DMS114 treated with DMSO at 0.1 percent for 48 hours (cell line): ENCODE measurements at regions not wholly inside any gene's neighbourhood (a gene's known extent, or its start where the extent isn't known, plus 50 kb on each side); places are given as distances from the start of the nearest gene placed in this dataset.

Experiments used
- DNase-seq: peaks from one replicate; lab custom pipeline; 2025; ENCODE audit not compliant: unreplicated experiment; lab: John Stamatoyannopoulos, UW

DNA sequence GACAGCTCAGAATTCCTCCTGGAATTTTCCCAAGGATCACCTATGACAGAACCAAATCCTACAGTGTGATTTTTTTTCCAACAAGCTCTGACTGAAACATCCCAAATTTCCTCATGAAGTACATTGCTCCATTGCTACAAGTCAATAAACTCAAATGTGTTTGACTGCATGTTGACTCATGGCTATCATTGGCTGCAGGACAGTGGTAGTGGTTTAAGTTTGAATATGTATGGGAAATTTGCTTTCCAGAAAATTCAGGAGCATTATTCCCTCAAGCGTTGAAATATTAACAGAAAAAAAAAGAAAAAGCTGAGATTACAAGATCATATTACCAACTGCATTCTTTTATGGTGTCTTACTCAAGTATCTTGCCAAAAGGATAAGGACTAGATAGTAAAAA is 402.8 kb upstream of the DSEL start:
- no peak for DNase-seq

DNA sequence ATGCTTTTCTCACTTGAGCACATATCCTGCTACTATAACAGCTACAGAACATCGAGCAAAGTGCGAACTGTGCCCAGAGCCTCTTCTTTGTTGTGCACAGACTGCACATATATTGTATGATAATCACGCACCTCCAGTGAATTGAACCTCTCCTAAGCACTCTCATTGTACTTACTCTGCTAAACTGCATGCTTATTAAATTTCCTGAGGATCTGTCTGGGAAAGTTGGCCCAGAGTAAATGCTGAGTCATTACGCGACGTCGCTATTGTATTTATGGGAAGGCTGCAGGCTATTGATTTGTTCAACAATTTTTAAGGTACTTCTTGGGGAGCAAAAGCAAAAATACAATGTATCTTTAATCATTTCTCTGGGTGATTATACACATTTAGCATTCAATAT is 399.6 kb upstream of the DSEL start:
- DNase-seq: no peak

DNA sequence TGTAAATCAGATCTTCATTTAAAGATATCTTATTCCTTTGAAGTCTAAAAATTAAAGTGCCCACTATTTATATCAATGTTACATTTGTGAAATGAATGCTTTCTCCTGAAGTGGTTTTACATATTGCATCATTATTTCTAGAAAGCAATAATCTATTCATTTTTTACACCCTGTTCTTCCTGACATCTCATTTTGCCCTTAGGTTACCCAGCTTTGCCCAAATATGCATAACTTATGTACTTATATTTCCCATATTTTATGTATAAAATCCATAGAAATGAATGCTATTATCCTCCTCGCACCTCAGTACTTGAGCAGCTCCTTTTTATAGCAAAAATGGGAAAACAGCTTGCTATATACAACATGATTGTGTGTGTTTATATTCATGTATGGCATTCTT is 396.5 kb upstream of the DSEL start:
- DNase-seq: no peak

DNA sequence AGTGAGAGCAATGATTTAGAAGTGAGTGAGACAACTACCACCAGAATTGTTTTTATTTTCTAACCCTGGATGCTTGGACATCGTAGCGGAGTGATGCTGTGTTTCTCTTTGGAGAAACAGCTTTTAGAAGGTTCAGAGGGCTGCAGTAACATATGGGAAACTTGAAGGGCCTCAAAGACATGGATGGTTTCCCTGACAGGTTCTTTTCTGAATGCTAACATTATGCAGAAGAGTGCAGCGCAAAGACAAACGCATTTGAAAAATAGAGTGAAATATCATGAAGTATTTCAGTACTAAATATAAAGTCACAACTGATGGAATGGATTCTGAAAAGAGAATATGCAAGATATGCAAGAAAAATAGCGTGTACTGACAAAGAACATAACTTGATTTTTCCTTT is 385.1 kb upstream of the DSEL start:
- DNase-seq: no peak

DNA sequence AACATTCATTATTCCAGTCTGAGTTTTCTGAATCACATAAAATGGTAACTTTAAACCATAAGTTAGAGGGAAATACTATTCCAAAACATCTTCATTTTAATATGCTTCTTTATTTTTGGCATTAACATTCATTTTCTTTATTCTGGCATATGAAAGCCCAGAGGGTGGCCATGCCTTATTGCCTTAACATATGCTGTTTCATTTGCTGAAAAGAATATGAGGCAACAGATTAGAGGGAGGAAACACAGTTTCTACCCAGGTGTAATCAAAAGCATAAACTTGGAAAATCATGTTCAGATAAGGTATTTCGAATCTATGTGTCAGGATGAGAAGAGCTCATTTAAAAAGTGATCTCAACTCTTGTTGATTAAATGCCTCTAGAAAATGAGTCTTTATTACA is 379.9 kb upstream of the DSEL start:
- no peak for DNase-seq

DNA sequence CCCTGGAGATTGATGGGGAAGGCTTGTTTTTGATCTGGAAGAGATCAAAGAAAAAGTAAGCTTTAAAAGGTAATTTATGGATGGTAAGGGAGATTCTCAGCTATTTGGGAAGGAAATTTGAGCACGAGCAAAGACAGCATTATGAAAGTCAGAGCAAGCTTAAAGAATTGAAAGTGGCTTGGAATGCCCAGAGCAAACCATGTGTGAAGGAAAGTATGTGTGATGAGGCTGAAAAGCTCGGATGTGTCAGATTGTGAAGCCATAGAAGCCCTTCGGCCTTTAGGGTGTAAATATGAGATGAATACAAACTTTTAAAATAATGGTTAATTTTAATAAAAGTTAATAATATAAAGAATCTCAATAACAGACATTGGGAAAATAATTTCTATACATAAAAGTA is 377.4 kb upstream of the DSEL start:
- DNase-seq: no peak

DNA sequence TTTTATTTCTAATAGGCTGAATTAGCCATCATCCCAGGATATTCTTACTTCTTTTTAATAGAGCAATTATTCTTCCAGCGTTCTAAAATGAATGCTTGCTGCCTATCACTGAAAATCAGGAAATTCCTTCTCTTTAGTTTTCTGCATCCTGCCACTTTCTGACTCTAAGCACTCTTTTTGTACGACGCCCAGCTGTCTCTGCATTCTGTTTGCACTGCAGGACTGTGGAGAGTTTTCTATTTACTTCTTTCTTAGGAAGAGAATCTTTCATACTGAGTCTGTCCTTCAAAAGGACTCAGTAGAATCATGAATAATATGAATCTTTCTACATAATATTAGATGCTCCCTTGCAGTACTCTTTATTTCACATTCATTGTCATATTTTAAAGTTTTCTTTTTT is 360.4 kb upstream of the DSEL start:
- DNase-seq: no peak

DNA sequence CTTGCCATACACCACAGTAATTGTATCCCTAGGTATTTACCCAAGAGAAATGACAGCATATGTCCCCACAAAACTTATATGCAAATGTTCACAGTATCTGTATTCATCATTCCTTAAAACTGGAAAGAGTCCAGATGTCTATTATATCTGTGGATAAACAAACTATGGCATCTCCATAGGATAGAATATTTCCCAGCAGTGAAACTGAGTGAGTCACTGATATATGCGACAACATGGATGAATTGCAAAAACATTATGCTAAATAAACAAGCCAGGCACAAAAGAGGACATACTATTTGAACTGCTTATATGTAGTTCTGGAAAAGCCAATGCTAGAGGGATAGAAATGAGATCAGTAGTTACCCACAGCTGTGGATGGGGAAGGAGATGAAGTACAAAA is 359.4 kb upstream of the DSEL start:
- DNase-seq: no peak

DNA sequence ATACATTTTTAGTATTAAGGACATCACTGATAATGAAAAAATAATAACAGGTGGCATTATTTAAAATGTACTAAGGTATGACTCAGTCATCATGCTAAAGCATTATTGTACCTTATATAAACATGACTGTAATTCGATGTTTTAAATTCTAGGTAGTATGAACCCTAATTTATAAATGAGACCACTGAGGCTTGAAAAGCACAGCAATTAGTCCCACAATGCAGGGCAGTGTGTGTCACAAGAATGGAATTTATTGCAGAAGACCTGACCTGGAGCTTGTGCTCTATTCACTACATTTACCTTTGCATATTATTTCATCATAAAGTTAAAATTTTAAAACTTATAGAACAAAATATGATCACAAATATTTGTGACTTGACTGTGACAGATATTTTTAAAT is 358.5 kb upstream of the DSEL start:
- no peak for DNase-seq

DNA sequence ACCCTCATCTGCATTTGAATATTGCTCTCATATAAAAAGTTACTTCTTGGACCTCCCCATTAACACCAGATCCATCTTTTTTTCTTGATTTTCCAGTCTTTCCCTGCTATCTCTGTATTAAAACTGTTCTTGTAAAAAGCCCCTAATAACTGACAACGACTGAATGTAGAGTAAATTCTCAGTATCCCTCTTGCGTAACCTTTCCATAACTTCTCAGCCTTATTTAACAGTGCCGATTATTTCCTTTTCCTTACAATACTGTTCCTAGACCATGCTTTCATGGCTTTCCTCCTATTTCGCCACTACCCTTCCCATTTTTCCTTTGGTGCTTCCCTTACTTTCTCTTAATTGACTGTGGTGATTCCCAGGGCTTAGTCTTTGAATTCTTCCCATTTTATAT is 348.9 kb upstream of the DSEL start:
- DNase-seq: no peak

DNA sequence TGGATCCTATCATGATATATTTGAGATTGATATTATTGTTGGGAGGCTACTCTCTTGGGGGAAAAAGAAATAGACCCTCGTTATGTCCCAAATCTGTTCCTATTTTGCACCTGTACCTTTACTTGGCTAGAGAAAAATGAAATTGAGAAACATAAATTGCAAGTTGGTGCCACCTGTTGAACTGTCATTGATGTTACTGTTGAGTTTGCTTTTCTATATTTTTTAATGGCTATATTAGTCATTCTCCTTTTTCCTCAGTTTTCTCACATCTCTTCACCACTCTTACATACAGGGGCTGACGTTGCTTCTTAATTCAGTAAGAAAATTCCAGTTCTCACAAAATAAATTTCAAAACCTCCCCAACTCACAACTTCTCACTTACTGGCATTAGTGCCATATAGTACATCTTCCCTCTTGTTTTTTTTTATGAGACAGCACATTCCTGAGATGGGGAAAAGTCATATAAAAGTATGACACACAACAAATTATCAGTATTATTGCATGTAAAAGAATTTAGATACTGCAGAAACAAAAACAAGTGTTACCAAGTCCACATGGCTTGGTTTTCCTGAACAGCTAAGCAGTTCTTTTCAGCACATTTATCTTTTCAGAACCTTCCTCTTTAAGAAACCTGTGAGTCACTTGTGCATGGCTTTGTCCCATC is 348.3 kb upstream of the DSEL start:
- DNase-seq: no peak

DNA sequence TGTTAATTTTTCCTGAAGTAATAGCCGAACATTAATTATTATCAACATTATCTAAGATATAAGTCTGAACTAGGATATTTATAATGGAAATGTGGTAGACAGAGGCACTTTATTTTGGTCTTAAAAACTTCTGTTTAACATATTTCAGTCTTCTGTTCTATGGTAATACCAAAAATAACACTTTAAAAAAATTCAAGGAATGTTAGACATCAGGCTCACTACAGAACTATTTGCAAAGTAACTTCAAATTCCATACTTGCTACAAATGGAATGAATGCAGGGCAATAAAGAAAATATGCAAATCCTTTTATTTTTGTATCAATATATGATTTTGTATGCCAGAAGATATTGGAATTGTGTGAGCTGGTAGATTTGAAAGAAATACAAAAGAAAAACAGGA is 345.5 kb upstream of the DSEL start:
- DNase-seq: no peak

DNA sequence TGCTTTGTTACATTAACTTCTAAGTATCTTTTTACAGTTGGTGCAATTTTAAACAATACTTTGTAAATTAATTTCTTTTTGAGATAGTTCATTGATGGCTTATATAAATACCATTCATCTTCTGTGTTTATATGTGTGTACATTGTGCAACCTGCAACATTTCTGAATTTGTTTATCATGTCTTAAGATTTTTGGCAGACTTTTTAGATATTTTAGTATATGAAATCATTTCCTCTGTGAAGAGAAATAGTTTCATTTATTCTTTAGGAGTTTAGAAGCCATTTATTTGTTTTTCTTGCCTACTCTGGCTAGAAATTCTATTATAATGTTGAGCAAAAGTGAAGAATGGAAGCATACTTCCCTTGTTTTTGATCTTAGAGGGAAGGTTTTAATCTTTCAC is 337.8 kb upstream of the DSEL start:
- no peak for DNase-seq

DNA sequence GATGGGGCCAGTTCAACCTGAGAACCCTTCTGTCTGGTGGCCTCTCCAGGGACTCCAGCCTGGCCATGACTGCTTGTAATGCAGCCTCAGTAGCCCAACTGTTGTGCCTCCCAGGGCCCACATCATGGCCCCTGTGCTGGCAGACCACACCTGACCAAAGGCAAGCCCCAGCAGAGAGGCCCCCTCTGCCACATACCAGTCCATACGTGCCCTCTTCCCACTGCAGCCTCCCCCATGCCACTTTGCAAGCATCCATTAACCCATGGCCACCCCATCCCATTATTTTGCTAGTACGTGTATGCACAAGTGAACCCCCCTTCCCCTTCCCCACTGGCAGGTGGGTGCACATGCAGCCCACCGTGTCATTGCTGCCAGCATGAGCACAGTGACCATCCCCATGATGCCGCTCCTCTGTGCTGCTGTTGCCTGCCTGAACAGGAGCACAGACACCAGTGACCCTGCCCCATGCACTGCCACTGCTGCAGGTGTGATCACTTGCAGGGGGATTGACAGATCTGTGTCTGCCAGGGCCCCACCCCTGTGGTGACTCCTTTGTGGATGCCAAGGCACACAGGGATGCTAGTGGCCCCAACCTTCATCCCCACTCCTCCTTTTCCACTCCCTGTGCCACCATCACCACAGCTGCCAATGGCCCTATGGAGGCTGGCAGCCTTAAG is 330.0 kb upstream of the DSEL start:
- no peak for DNase-seq

DNA sequence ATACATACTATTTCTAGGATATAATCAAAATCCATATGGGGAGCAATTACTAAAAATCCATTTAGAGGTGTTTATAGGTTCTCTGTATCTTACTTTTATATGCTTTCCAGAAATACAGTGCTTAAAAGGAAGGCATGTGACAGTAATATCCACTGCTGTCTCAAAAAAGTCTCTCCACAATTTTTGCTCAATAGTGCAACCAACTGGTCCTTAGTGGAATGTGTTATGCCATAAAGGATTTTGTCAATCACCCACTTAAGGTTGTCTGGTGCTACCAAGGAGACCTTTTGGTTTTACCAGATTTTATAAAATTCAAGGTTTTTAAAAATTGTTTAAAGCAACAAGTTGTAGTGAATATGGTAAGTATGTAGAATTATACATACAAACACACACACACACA is 328.5 kb upstream of the DSEL start:
- DNase-seq: no peak

DNA sequence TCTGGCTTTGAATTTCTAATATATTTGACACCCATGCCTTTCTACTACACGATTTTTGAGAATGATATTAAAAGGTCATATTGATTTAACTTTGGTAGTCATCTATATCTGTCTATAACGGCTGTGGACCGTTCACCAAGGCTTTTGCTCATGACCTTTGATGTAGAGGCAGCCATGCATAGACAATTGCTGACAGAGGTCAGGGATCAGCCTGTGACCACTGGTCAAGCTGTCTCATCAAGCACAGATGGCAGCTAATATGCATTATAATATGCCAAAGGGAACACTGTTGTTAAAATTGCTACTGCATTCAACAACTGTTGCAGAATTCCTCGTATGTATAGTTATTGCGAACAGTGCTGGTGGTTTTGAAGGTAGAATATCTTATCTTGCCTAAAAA is 323.9 kb upstream of the DSEL start:
- DNase-seq: no peak

DNA sequence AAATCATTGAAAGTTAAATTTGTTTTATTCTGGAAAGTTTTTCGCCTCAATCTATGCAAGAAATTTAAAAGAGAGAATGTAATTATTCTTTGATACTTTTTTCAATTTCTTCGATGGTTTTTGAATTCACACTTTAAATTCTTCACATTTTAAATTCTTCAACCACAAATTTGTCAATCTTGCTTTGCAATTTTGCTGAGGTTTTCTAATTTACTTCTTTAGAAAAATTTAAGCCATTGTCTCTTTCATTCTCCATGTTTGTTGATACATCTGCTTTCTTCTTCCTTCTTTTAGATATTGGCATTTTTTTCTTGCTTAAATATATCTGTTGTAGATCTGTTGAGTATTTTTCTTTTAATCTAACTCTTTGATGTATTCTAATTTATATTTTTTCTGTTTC is 301.9 kb upstream of the DSEL start:
- no peak for DNase-seq

DNA sequence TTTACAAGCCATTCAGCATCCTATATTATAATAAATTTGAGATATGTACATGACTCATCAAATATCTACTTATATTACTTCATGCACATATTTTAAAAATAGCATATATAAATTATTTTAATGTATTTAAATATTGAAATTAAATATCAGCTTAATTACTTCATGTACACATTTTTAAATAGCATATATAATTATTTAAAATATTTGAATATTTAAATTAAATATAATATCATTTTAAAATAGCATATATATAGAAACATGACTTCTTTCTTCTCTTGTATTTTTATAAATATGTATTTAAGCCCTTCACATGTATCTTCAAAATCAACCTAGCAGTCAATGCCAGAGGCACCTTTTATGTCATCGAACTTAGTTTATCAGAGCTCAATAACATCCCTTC is 298.8 kb upstream of the DSEL start:
- no peak for DNase-seq

DNA sequence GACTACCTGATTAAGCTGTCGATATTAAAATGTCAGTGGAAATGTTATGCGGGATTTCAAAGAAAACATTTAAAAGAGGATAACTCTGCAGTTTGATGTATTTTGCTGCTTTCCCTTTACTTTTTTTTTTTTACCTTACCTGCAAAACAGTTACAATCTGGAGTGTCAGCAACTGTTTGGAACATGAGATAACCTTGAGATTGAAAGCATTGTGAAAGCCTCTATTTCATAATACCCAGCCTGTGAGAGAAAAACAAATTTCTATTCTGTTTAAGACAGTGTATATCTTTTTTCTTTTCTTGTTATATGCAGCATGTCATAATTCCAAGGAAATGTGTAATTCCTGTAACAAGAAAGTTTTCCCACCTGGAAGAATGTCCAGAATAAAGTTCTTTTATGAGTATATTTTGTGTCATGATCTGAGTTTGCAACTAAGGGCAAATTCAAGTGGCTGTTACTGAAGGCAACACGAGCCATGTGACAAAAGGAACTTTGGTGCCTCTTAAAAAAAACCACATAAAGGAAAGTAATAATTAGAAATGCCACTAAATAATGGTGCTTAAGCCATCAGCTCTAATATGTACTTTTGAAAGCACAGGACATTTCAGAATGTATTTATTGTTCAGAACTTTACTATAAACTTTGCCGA is 297.0 kb upstream of the DSEL start:
- no peak for DNase-seq

DNA sequence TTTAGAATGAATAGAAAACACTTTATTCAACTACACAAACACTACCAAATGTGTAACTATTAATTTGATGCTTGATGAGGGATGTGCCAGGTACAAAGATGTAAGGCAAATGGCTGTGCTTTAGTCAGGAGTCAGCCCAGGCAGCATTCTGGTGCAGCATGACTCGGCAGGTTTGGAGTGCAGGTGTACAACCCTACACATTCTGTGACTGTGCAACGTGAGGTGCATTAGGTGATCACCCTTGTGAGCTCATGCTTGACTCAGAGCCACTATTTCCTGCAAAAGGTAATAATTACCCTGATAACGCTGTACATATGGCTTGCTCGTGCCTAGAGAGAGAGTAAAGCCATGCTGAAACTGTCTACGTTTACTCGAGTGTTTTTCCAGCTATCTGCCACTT is 288.7 kb upstream of the DSEL start:
- no peak for DNase-seq

DNA sequence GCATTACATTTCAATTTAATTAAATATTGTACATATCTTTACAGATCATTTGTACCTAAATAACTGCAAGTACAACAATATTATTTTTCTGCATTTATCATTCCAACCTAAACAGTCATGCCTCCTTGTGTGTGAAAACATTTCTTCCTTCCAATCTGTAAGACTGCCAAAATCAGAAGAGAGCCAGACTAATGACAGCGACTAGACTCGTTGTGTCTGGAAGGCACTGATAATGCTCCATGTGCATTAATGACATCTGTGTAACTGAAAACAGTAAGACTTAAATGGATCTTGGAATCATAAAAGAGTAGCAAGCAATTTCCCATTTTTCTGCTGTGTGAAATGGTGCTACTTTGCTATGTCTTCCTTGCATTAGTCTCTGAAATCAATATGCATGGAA is 278.0 kb upstream of the DSEL start:
- DNase-seq: no peak

DNA sequence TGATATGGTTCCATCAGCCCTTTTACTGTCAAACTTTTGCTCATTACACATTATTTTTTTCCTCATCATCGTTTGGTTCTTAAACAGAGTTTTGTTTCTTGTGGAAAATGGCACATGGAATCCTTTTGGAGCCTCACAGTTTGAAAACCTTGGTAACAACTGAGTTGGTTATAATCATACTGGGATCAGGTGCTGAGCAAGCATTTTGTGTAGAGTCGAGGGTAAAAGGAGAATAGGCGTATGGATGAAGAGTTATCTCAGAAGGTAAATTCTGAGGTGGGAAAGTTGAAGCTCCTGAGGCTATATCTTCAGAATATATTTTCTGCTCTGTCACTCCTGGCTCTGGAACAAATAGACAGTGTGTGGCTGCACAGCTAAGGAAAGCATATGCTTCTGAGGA is 274.0 kb upstream of the DSEL start:
- no peak for DNase-seq

DNA sequence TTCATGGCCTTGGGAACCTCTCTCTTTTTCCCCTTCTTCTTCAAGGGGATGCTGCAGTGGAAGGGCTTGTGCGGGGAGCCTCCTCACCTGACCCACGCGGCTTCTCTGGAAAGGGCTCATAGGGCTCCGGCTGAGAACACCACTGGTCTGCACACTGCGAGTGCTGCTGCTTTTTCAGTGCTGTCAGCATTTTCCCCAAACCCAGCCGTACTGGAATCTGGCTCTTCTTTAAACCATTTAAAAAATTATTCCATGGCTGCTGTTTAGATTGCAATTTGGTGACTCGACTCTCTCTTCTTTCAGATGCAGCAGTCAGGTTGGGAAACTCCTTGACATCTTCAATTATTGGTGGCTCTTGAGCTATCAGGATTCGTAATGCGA is 272.6 kb upstream of the DSEL start:
- no peak for DNase-seq
